Adrenal gland (tissue), 5 donors: ENCODE measurements at regions not wholly inside any gene's neighbourhood (a gene's known extent, or its start where the extent isn't known, plus 50 kb on each side); places are given as distances from the start of the nearest gene placed in this dataset.

Experiments used
- POLR2A ChIP-seq, 2 donors: fragments of 450-650 bp; IDR thresholded peaks; one replicate each; pipeline ENCODE4 v1.6.1; 2017; ENCODE audit warnings: antibody characterized with exemption in 2 of 2, mild to moderate bottlenecking in 2 of 2, moderate library complexity in 1 of 2
- TF ChIP-seq, protein P1 (sequence below), 6 experiments: fragments of 450-650 bp in 4 of 6; fragments of 200-600 bp in 2 of 6; sonication (generic) in 1 of 6; IDR thresholded peaks; 1 replicate in 5 of 6; 2 replicates in 1 of 6; pipeline versions ENCODE4 v1.5.1 to v1.8.0; 2016 to 2021; ENCODE audit warnings: antibody characterized with exemption in 6 of 6, mild to moderate bottlenecking in 2 of 6, moderate library complexity in 1 of 6
- donor health status: DM: no; HTN: no; CAD: no.

DNA sequence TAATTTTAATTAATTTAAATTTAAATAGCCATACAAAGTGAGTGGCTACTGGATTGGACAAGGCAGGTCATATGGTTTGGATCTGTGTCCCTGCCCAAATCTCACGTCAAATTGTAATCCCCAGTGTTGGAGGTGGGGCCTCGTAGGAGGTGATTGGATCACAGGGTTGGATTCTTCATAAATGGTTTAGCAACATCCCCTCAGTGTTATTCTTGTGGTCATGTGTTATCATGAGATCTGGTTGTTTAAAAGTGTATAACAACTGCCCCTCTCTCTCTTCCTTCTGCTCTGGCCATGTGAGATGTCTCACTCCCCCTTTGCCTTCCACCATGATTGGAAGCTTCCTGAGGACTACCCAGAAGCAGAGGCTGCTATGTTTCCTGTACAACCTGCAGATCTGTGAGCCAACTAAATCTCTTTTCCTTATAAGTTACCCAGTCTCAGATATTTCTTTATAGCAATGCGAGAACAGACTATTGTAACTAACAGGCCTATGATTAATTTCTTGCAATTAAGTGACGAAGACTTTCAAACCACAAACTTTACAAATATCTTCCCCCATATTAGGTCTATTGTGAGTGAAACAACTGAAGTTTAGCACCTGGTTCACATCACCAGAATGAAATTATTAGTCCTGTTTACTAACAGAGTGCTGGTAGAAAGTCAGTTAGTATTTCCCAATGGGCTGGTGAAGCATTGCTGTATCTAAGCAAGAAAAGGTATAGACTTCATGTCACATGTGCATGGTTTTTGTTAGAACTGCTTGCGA, 60.0 kb upstream of the TNFAIP3 start:
- TF ChIP-seq, protein P1, sequence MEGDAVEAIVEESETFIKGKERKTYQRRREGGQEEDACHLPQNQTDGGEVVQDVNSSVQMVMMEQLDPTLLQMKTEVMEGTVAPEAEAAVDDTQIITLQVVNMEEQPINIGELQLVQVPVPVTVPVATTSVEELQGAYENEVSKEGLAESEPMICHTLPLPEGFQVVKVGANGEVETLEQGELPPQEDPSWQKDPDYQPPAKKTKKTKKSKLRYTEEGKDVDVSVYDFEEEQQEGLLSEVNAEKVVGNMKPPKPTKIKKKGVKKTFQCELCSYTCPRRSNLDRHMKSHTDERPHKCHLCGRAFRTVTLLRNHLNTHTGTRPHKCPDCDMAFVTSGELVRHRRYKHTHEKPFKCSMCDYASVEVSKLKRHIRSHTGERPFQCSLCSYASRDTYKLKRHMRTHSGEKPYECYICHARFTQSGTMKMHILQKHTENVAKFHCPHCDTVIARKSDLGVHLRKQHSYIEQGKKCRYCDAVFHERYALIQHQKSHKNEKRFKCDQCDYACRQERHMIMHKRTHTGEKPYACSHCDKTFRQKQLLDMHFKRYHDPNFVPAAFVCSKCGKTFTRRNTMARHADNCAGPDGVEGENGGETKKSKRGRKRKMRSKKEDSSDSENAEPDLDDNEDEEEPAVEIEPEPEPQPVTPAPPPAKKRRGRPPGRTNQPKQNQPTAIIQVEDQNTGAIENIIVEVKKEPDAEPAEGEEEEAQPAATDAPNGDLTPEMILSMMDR (IDR thresholded peaks at IDR 0.05) = no peak
- no peak for TF ChIP-seq POLR2A (IDR thresholded peaks at IDR 0.05)
